ENCODE measurements at regions not wholly inside any gene's neighbourhood (a gene's known extent, or its start where the extent isn't known, plus 50 kb on each side); places are given as distances from the start of the nearest gene placed in this dataset.

DNA sequence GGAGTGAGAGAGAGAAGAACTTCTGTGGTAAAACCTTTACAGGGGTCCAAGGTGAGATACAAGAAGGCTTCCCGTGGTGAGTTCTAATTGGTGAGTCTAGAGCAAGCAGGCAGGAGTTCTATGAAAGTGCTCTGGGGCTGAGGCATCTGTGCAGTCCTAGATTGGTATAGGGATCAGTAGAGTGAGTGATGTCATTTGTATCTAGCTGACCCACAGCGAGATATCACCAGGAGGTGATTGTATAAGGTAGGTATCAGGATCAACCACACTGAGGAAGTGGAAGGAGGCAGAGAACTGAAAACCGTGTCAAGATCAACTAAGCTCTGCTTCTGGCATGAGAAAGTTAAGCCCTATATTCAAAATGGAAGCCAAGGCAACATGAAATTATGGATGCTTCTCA lies 1648.9 kb upstream of the TMEFF2 start:
- TF ChIP-seq POLR2A (IDR thresholded peaks at IDR 0.05), result no peak
- TF ChIP-seq CTCF (IDR thresholded peaks at IDR 0.05 in 8 of 11, conservative IDR thresholded peaks at IDR 0.05 in 3 of 11), result no peak
- no peak for TF ChIP-seq POLR2AphosphoS5 (IDR thresholded peaks at IDR 0.05)

Data from spleen (tissue), 7 donors.